ENCODE measurements at regions not wholly inside any gene's neighbourhood (a gene's known extent, or its start where the extent isn't known, plus 50 kb on each side); places are given as distances from the start of the nearest gene placed in this dataset.
"Not testable (repeated sequence)": the region's sequence is repeated elsewhere in the genome, so short reads cannot be mapped to it uniquely, and the experiment has no call there.

GRCh38 chr2:76008001-76008702, 297.4 kb upstream of the GCFC2 start:
- DNase-seq (ENCODE audit: low spot score in 2 of 2), result no peak
- no peak for TF ChIP-seq CTCF (IDR thresholded peaks at IDR 0.05)
- Histone ChIP-seq H3K9me3 (no peaks in the 10 kb centered on the region), H3K36me3 (no peaks in the 10 kb centered on the region), H3K4me3 (no peak overlapping the region), H3K27me3 (no peaks in the 10 kb centered on the region), H3K27ac (no peak overlapping the region), H3K4me1 (no peaks in the 10 kb centered on the region)
- intact Hi-C loops (cut with DNase I), result no loop called here

- no peak overlapping the region for H3K27ac ChIP-seq
- H3K27me3 ChIP-seq, result no peaks in the 10 kb centered on the region
- TF ChIP-seq CTCF (IDR thresholded peaks at IDR 0.05), result no peak
- no peaks in the 10 kb centered on the region for H3K36me3 ChIP-seq
- intact Hi-C loops (cut with DNase I), result no loop called here
- no peak overlapping the region for H3K4me3 ChIP-seq
- no peaks in the 10 kb centered on the region for H3K9me3 ChIP-seq
- no peaks in the 10 kb centered on the region for H3K4me1 ChIP-seq
- DNase-seq (ENCODE audit: low spot score in 2 of 2), result no peak
Observed at GRCh38 chr2:76000425-76000824, 289.7 kb upstream of the GCFC2 start.

- DNase-seq (ENCODE audit: low spot score in 2 of 2), result no peak
- no peak for TF ChIP-seq CTCF (IDR thresholded peaks at IDR 0.05)
- H3K27ac ChIP-seq, result no peak overlapping the region
- no peaks in the 10 kb centered on the region for H3K4me1 ChIP-seq
- H3K4me3 ChIP-seq, result no peak overlapping the region
- intact Hi-C loops (cut with DNase I), result no loop called here
- no peaks in the 10 kb centered on the region for H3K27me3 ChIP-seq
- no peaks in the 10 kb centered on the region for H3K36me3 ChIP-seq
- H3K9me3 ChIP-seq, result no peaks in the 10 kb centered on the region
Observed at GRCh38 chr2:75998451-75998850, 287.7 kb upstream of the GCFC2 start.

- DNase-seq (ENCODE audit: low spot score in 2 of 2), result no peak
- intact Hi-C loops (cut with DNase I), result no loop called here
Observed at GRCh38 chr2:75994759-75995158, 284.0 kb upstream of the GCFC2 start.

GRCh38 chr2:75988622-75989021, 277.9 kb upstream of the GCFC2 start:
- H3K36me3 ChIP-seq; DNase-seq (ENCODE audit: low spot score in 2 of 2); intact Hi-C loops (cut with DNase I); H3K27me3 ChIP-seq; H3K4me3 ChIP-seq; H3K27ac ChIP-seq; H3K4me1 ChIP-seq: not testable (repeated sequence)
- peaks cover 0 to 12% of the 10 kb centered on the region in 2 donors for H3K9me3 ChIP-seq

More at GRCh38 chr2:75994759-75995158, 284.0 kb upstream of the GCFC2 start:
- Histone ChIP-seq H3K27me3 (no peaks in the 10 kb centered on the region), H3K27ac (no peak overlapping the region), H3K4me1 (no peaks in the 10 kb centered on the region), H3K36me3 (no peaks in the 10 kb centered on the region), H3K4me3 (no peak overlapping the region), H3K9me3 (peaks cover 0 to 12% of the 10 kb centered on the region in 2 donors)
- no peak for TF ChIP-seq CTCF (IDR thresholded peaks at IDR 0.05)

- intact Hi-C loops (cut with DNase I), result no loop called here
- Histone ChIP-seq H3K36me3 (no peaks in the 10 kb centered on the region), H3K9me3 (peaks cover 0 to 5% of the 10 kb centered on the region in 2 donors), H3K4me1 (no peaks in the 10 kb centered on the region), H3K27me3 (no peaks in the 10 kb centered on the region), H3K4me3 (no peak overlapping the region), H3K27ac (no peak overlapping the region)
- no peak for DNase-seq (ENCODE audit: low spot score in 2 of 2)
- TF ChIP-seq CTCF (IDR thresholded peaks at IDR 0.05), result no peak
Observed at GRCh38 chr2:75986617-75987016, 275.9 kb upstream of the GCFC2 start.

All from ascending aorta (tissue), 2 donors.